ENCODE measurements at regions not wholly inside any gene's neighbourhood (a gene's known extent, or its start where the extent isn't known, plus 50 kb on each side); places are given as distances from the start of the nearest gene placed in this dataset.

DNA sequence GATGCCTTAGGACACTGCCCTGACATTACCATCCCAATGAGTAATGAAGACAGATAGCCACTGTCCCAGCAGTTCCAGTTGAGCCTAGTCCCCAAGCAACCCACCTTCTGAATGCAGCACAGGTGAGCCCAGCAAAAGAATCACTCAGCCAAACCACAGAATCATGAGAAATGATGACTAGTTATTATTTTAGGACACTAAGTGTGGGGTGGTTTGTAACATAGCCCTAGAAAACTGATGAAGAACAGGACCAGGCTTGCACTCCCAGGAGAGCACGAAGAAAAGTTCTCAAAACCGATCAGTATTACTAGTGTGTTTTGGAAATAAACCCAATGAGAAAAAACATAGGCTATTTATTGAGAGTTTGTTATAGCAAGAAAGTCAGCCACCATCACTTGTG, 129.6 kb upstream of the CNTN6 start:
- DNase-seq, result no peak

GRCh38 chr3:963755-964154, 129.1 kb upstream of the CNTN6 start:
- DNase-seq, result no peak

DNA sequence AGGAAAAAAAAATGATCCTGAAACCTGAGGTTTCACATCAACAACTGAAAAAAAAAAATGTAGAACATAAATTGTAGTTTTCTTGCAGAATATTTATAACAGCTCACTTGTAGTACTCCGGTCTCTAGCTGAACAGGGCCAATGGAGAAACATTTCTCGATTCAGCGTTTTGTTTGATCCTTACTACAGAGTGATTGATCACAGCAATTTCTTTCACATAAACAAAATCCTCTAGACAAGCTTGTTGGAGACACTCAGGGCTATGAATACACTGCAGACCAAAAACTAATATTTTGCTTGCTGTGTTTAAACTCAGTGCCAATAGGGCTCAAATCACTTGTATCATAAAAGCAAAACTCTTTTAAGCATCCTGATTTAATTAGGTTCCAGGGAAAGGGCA, 127.0 kb upstream of the CNTN6 start:
- DNase-seq, result no peak

DNA sequence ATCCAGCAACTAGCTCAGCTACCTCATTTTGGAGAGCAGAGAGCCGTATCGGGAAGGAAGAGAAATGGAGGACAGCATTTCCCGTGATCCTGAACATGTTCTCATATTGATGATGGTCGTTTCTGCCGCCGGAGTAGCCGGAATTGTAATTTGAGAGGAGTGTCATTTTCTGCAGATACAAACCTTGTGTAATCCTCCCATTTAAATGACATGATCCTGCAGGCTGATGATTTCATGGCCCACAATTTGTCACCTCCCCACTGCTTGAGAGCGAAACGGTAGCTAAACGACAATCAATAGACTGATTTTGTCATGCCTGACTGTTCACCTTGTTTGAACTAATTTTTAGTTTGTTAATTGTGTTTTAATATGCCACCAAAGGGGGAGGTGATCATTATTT, 126.5 kb upstream of the CNTN6 start:
- no peak for DNase-seq

DNA sequence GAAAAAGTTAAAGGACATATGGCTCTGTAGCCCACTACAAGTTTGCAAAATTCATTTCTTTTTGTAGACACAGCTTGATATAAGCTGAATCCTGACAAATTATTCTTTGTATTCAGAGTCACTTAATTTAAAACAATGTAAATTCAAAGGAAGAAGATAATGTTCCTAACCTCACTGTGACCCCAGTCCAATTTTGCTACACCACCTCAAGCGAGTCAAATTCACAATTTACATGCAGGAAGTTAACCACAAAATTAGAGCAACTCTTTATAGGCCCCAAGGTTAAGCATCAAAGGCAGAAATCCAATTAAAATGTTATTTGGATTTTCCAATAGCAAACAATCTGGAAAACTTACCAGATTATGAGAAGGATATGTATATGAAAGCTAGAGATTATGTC, 119.5 kb upstream of the CNTN6 start:
- no peak for DNase-seq

DNA sequence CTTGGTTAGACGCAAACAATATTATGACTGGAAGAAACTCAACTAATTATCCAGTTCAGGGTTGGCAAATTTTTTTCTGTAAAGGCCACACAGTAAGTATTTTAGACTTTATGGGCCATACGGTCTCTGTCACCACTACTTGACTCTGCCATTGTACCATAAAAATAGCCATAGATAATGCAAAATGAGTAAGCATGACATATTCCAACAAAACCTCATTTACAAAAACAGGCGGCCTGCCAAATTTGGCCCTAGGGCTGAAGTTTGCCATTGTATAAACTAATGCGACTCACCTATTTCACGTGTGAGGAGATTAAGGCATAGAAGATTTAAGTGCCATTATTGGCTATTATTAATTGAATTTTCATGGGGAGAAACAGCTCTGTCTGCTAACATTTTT, 116.8 kb upstream of the CNTN6 start:
- DNase-seq, result no peak

DNA sequence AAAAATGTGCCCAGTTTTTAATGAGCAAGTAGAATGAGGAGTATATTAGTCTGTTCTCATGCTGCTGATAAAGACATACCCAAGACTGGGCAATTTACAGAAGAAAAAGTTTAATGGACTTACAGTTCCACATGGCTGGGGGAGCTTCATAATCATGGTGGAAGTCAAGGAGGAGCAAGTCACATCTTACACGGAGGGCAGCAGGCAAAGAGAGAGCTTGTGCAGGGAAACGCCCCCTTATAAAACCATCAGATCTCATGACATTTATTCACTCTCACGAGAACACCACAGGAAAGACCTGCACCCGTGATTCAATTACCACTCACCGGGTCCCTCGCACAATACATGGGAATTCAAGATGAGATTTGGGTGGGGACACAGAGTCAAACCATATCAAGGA, 111.7 kb upstream of the CNTN6 start:
- no peak for DNase-seq

GRCh38 chr3:988785-989184, 104.0 kb upstream of the CNTN6 start:
- DNase-seq, result peak; percentile 40

GRCh38 chr3:992871-993270, 100.0 kb upstream of the CNTN6 start:
- DNase-seq, result no peak

DNA sequence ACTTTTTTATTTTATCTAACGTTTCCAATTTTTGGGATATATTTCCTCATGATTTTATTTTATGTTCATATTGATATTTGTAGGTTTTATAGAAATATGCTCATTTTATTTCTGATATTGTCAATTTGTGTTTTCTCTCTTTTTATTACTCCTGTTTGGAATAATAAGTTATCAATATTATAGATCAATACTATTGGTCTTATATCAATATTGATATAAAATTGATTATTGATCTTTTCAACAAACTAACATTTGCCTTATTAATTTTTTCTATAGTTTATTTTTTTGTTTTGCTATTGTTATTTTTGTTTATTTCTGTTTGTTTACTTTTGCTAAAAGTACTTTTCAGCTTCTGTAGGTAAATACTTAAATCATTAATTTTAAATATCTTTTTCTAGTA, 90.8 kb upstream of the CNTN6 start:
- DNase-seq, result no peak

GRCh38 chr3:1007866-1008265, 85.0 kb upstream of the CNTN6 start:
- DNase-seq, result no peak

- no peak for DNase-seq
Measured at GRCh38 chr3:1010228-1010627, 82.6 kb upstream of the CNTN6 start.

GRCh38 chr3:1015826-1016225, 77.0 kb upstream of the CNTN6 start:
- DNase-seq, result no peak

DNA sequence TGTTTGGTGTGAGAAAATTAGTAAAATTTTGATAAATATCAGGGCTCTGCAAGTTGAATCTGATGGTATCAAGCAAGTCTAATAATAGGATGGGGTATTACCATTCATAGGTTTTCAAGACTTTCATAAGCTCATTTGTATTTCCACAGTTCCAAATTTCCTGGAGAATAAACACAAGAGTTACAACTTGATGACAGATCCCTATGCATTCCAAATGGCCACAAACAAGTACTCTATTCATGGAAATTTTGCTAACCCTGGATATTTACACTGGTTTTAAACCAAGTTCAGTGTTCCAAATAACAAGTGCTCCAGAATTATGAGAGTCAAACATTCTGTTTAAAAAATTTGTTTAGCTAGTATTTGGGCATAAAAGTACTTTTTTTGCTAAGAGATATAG, 75.0 kb upstream of the CNTN6 start:
- DNase-seq, result no peak

DNA sequence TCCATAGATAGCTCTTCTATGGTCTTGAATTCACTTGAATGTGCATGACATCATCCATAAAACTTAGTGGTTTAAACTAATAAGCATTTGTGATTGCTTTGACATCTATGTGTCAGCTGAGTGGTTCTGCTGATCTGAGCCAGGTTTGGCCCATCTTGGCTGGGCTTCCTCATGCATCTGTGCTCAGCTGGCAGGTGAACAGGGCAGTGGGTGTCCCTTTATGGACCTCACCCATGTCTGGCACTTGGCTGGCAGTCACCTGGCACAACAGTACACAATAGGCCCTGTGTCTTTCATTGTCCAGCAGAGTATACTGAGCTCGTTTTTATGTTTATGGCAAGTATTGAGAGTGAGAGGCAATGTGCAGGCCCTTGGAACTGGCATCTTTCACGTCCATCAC, 73.7 kb upstream of the CNTN6 start:
- no peak for DNase-seq

- no peak for DNase-seq
Measured at GRCh38 chr3:1026395-1026794, 66.4 kb upstream of the CNTN6 start.

GRCh38 chr3:1036207-1036826, 56.5 kb upstream of the CNTN6 start:
- no peak for DNase-seq

GRCh38 chr3:1037631-1038030, 55.2 kb upstream of the CNTN6 start:
- DNase-seq, result no peak

All from KG1 (cell line).